Uterus (tissue), 3 donors: ENCODE measurements at regions not wholly inside any gene's neighbourhood (a gene's known extent, or its start where the extent isn't known, plus 50 kb on each side); places are given as distances from the start of the nearest gene placed in this dataset.

ENCODE experiments used
- DNase-seq, 2 donors: peaks; one replicate each; pipeline ENCODE4 v3.0.0-alpha.2; 2019 to 2020
- H3K27ac ChIP-seq, 2 donors: fragments of 200-600 bp; sonication (generic); 1 replicate in 1 of 2; 2 replicates in 1 of 2; pipeline ENCODE4 v1.5.1; 2016 to 2018
- H3K27me3 ChIP-seq, 2 donors: fragments of 200-600 bp; sonication (generic); one replicate each; pipeline ENCODE4 v1.5.1; 2018 to 2019; ENCODE audit warnings: control low read depth in 1 of 2
- H3K36me3 ChIP-seq, 2 donors: fragments of 200-600 bp; sonication (generic); one replicate each; pipeline ENCODE4 v1.5.1; 2019; ENCODE audit warnings: control low read depth in 1 of 2
- H3K4me1 ChIP-seq, 2 donors: fragments of 200-600 bp; sonication (generic); one replicate each; pipeline ENCODE4 v1.5.1; 2018 to 2019; ENCODE audit warnings: control low read depth in 1 of 2
- H3K4me3 ChIP-seq, 2 donors: fragments of 200-600 bp; sonication (generic); 1 replicate in 1 of 2; 2 replicates in 1 of 2; pipeline ENCODE4 v1.5.1; 2018 to 2019; ENCODE audit warnings: mild to moderate bottlenecking in 1 of 2
- H3K9me3 ChIP-seq, 2 donors: fragments of 200-600 bp; sonication (generic); one replicate each; pipeline ENCODE4 v1.5.1; 2019; ENCODE audit warnings: control low read depth in 1 of 2
- CTCF ChIP-seq, 4 experiments: fragments of 200-600 bp in 2 of 4; fragments of 450-650 bp in 2 of 4; sonication (generic) in 2 of 4; IDR thresholded peaks; one replicate each; pipeline ENCODE4 v1.5.1; 2016 to 2019; ENCODE audit warnings: antibody characterized with exemption in 4 of 4, mild to moderate bottlenecking in 2 of 4, moderate library complexity in 1 of 4
- POLR2A ChIP-seq, 2 donors: fragments of 450-650 bp; IDR thresholded peaks; one replicate each; pipeline ENCODE4 v1.6.1; 2016; ENCODE audit warnings: antibody characterized with exemption in 2 of 2, mild to moderate bottlenecking in 1 of 2, moderate library complexity in 1 of 2
- intact Hi-C: fragments of 100-400 bp; cut with DNase I; formaldehyde crosslinking; loops from one replicate; pipeline ENCODE4 v1.15.1; 2023; ENCODE audit warnings: low total_unique reads
- donor health status: DM: yes; HTN: yes; CAD: no.

- DNase-seq = no peak
- H3K4me1 ChIP-seq = no peaks in the 10 kb centered on the region
- TF ChIP-seq POLR2A (IDR thresholded peaks at IDR 0.05) = no peak
- TF ChIP-seq CTCF (IDR thresholded peaks at IDR 0.05) = no peak
- H3K27me3 ChIP-seq = no peaks in the 10 kb centered on the region
- no peaks in the 10 kb centered on the region for H3K36me3 ChIP-seq
- H3K27ac ChIP-seq = no peak overlapping the region
- no peak overlapping the region for H3K4me3 ChIP-seq
- no peaks in the 10 kb centered on the region for H3K9me3 ChIP-seq
- intact Hi-C loops = no loop called here
These were observed 55.4 kb upstream of the SCEL start for GRCh38 chr13:77480066-77480465.

GRCh38 chr13:77479326-77479725 is 56.2 kb upstream of the SCEL start:
- no peaks in the 10 kb centered on the region for H3K9me3 ChIP-seq
- H3K27me3 ChIP-seq = no peaks in the 10 kb centered on the region
- H3K4me3 ChIP-seq = no peak overlapping the region
- H3K4me1 ChIP-seq = no peaks in the 10 kb centered on the region
- TF ChIP-seq CTCF (IDR thresholded peaks at IDR 0.05) (no peak), POLR2A (IDR thresholded peaks at IDR 0.05) (no peak)
- no peak overlapping the region for H3K27ac ChIP-seq
- intact Hi-C loops = no loop called here
- no peak for DNase-seq
- no peaks in the 10 kb centered on the region for H3K36me3 ChIP-seq

GRCh38 chr13:77477299-77477848 is 58.1 kb upstream of the SCEL start:
- H3K27ac ChIP-seq = no peak overlapping the region
- no peaks in the 10 kb centered on the region for H3K36me3 ChIP-seq
- no peaks in the 10 kb centered on the region for H3K4me1 ChIP-seq
- TF ChIP-seq POLR2A (IDR thresholded peaks at IDR 0.05) (no peak), CTCF (IDR thresholded peaks at IDR 0.05) (no peak)
- H3K27me3 ChIP-seq = no peaks in the 10 kb centered on the region
- H3K4me3 ChIP-seq = no peak overlapping the region
- intact Hi-C loops = no loop called here
- no peak for DNase-seq
- no peaks in the 10 kb centered on the region for H3K9me3 ChIP-seq

- H3K4me3 ChIP-seq = no peak overlapping the region
These were observed 59.0 kb upstream of the SCEL start for GRCh38 chr13:77476456-77476855.

More at GRCh38 chr13:77476456-77476855, 59.0 kb upstream of the SCEL start:
- TF ChIP-seq CTCF (IDR thresholded peaks at IDR 0.05) (no peak), POLR2A (IDR thresholded peaks at IDR 0.05) (no peak)
- no peak for DNase-seq
- intact Hi-C loops = no loop called here
- Histone ChIP-seq H3K4me1 (no peaks in the 10 kb centered on the region), H3K36me3 (no peaks in the 10 kb centered on the region), H3K27ac (no peak overlapping the region), H3K9me3 (no peaks in the 10 kb centered on the region), H3K27me3 (no peaks in the 10 kb centered on the region)
